ENCODE measurements at regions not wholly inside any gene's neighbourhood (a gene's known extent, or its start where the extent isn't known, plus 50 kb on each side); places are given as distances from the start of the nearest gene placed in this dataset.

GRCh38 chr20:11820838-11821237 lies 96.9 kb upstream of the BTBD3 start:
- TF ChIP-seq CTCF (conservative IDR thresholded peaks at IDR 0.05 in 1 of 2, IDR thresholded peaks at IDR 0.05 in 1 of 2; ENCODE audit: extremely low read depth in 1 of 2, insufficient read depth in 1 of 2, low read depth in 1 of 2, low read length in 2 of 2), result no peak
- TF ChIP-seq EZH2 (IDR thresholded peaks at IDR 0.05; ENCODE audit: borderline replicate concordance, low read length), result no peak

Data from mammary epithelial cell (primary cell).